Liver (tissue), 3 donors: ENCODE measurements at regions not wholly inside any gene's neighbourhood (a gene's known extent, or its start where the extent isn't known, plus 50 kb on each side); places are given as distances from the start of the nearest gene placed in this dataset.

ENCODE experiments used
- EGR1 ChIP-seq, 2 donors: IDR thresholded peaks; 2 replicates each; pipeline ENCODE4 v1.6.1; 2016 to 2018; ENCODE audit warnings: antibody characterized with exemption in 2 of 2, low read depth in 2 of 2
- FOXA1 ChIP-seq: IDR thresholded peaks from 2 replicates; pipeline ENCODE4 v1.6.1; 2016; ENCODE audit warnings: antibody characterized with exemption
- GABPA ChIP-seq, 2 donors: IDR thresholded peaks in 1 of 2; conservative IDR thresholded peaks in 1 of 2; 2 replicates each; pipeline ENCODE4 v1.6.1; 2016; ENCODE audit warnings: antibody characterized with exemption in 2 of 2, mild to moderate bottlenecking in 1 of 2, moderate library complexity in 1 of 2
- HNF4A ChIP-seq, 2 donors: conservative IDR thresholded peaks; 2 replicates each; pipeline ENCODE4 v1.6.1; 2016; ENCODE audit warnings: antibody characterized with exemption in 2 of 2, mild to moderate bottlenecking in 2 of 2
- JUND ChIP-seq, 2 donors: IDR thresholded peaks; 2 replicates each; pipeline ENCODE4 v1.6.1; 2016; ENCODE audit warnings: antibody characterized with exemption in 2 of 2
- RAD21 ChIP-seq, 2 donors: IDR thresholded peaks; 2 replicates each; pipeline ENCODE4 v1.6.1; 2016; ENCODE audit warnings: antibody characterized with exemption in 2 of 2, mild to moderate bottlenecking in 2 of 2
- YY1 ChIP-seq: IDR thresholded peaks from 2 replicates; pipeline ENCODE4 v1.6.1; 2016; ENCODE audit warnings: antibody characterized with exemption, mild to moderate bottlenecking
- TF ChIP-seq, protein P1 (sequence below): fragments of 150-350 bp; IDR thresholded peaks from 2 replicates; pipeline ENCODE4 v1.5.1; 2017; ENCODE audit warnings: improper control_type of control experiment, low read depth, low read length; ENCODE audit not compliant: missing input control
- TF ChIP-seq, protein P2 (sequence below): IDR thresholded peaks from 2 replicates; pipeline ENCODE4 v1.6.1; 2016; ENCODE audit warnings: antibody characterized with exemption, mild to moderate bottlenecking
- donor health status: healthy.
- donor health status: healthy.

DNA sequence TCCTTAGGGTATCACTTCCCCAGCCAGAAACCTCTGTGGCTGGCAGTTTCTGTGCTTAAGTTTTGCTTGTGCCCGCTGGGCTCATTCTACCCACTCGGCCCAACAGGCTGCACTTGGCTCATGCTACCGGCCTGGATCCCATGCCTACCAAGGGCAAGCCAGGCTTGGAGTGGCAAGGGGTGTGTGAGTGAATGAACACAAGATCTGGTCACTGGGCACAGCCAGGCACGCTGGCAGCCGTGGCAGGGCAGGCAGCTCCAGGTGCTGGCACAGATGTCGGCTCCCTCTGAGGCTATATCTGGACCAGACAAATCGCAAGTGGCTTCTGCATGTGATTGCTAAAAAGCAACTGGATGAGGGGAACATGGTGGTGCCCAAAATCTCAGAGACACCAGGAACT, 740.5 kb upstream of the B3GALT2 start:
- TF ChIP-seq, protein P1, sequence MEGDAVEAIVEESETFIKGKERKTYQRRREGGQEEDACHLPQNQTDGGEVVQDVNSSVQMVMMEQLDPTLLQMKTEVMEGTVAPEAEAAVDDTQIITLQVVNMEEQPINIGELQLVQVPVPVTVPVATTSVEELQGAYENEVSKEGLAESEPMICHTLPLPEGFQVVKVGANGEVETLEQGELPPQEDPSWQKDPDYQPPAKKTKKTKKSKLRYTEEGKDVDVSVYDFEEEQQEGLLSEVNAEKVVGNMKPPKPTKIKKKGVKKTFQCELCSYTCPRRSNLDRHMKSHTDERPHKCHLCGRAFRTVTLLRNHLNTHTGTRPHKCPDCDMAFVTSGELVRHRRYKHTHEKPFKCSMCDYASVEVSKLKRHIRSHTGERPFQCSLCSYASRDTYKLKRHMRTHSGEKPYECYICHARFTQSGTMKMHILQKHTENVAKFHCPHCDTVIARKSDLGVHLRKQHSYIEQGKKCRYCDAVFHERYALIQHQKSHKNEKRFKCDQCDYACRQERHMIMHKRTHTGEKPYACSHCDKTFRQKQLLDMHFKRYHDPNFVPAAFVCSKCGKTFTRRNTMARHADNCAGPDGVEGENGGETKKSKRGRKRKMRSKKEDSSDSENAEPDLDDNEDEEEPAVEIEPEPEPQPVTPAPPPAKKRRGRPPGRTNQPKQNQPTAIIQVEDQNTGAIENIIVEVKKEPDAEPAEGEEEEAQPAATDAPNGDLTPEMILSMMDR, result no peak
- TF ChIP-seq FOXA1, result no peak
- no peak for TF ChIP-seq RAD21 (IDR thresholded peaks at IDR 0.05)
- TF ChIP-seq EGR1 (IDR thresholded peaks at IDR 0.05; ENCODE audit: low read depth in 2 of 2), result no peak
- TF ChIP-seq, protein P2, sequence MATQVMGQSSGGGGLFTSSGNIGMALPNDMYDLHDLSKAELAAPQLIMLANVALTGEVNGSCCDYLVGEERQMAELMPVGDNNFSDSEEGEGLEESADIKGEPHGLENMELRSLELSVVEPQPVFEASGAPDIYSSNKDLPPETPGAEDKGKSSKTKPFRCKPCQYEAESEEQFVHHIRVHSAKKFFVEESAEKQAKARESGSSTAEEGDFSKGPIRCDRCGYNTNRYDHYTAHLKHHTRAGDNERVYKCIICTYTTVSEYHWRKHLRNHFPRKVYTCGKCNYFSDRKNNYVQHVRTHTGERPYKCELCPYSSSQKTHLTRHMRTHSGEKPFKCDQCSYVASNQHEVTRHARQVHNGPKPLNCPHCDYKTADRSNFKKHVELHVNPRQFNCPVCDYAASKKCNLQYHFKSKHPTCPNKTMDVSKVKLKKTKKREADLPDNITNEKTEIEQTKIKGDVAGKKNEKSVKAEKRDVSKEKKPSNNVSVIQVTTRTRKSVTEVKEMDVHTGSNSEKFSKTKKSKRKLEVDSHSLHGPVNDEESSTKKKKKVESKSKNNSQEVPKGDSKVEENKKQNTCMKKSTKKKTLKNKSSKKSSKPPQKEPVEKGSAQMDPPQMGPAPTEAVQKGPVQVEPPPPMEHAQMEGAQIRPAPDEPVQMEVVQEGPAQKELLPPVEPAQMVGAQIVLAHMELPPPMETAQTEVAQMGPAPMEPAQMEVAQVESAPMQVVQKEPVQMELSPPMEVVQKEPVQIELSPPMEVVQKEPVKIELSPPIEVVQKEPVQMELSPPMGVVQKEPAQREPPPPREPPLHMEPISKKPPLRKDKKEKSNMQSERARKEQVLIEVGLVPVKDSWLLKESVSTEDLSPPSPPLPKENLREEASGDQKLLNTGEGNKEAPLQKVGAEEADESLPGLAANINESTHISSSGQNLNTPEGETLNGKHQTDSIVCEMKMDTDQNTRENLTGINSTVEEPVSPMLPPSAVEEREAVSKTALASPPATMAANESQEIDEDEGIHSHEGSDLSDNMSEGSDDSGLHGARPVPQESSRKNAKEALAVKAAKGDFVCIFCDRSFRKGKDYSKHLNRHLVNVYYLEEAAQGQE, result no peak
- TF ChIP-seq JUND (IDR thresholded peaks at IDR 0.05), result no peak
- no peak for TF ChIP-seq YY1
- TF ChIP-seq HNF4A (conservative IDR thresholded peaks at IDR 0.05), result no peak
- TF ChIP-seq GABPA (IDR thresholded peaks at IDR 0.05 in 1 of 2, conservative IDR thresholded peaks at IDR 0.05 in 1 of 2), result no peak
